Myocyte (in vitro differentiated cells): ENCODE measurements at regions not wholly inside any gene's neighbourhood (a gene's known extent, or its start where the extent isn't known, plus 50 kb on each side); places are given as distances from the start of the nearest gene placed in this dataset.
A peak's percentile ranks its signal among the peaks of the same experiment; 100 is the strongest.
"Not testable (repeated sequence)": the region's sequence is repeated elsewhere in the genome, so short reads cannot be mapped to it uniquely, and the experiment has no call there.

ENCODE experiments used
- DNase-seq: peaks from one replicate; pipeline ENCODE4 v3.0.0-alpha.2; 2012; ENCODE audit warnings: low read depth

DNA sequence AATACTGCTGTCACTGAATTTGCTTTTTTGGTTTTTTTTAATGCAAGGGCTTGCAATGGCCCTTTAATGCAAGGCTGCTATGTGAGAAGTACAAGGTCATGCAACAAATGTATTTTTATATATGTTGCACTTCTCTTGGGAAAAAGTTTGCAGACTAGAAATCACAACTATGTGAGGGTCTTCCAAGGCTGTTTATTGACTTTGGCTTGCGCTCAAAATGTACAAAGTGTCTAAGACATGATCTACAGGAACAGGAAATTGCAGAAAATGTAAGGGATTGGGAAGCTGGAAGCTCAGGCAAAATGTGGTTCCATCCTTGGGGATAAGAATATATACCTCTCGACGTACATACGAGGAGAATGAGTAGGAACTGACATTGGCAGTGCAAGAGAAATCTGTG, 92.2 kb upstream of the F13A1 start:
- no peak for DNase-seq

DNA sequence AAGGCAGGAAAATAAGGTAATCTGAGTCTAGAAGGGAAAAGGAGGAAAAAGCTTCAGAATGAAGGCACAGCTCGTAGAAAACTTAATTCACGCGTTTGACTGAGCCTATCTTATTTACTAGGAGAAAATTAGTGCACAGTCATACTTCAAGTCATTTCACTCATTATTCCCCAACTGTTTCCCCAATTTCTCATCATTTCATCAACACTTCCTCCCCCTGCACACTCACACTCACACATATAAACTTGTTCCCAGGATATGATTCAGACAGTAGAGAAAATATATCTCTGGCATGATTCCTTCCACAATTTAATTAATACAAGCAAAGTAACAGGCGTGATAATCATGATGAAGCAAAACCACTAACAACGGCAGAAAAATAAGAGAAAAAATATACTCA, 94.5 kb upstream of the F13A1 start:
- DNase-seq = no peak

DNA sequence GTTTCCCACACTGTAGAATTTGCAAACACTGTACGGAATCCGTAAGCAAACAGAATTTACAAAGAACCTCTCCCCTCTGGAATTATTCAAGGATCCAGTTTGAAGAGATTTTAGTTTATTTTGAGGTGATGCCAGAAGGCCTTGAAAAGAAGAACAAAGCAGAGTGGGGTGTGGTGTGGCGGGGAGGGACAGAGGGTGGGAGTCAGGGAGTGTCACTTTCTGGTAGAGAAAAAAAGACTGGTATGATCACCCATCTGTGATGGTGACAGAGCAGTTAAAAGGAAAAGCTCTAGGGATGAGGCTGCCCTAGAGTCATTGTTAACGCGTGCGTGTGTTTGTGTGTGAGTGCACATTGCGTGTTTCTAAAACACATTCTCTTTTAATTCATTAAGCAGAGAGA, 97.0 kb upstream of the F13A1 start:
- no peak for DNase-seq

DNA sequence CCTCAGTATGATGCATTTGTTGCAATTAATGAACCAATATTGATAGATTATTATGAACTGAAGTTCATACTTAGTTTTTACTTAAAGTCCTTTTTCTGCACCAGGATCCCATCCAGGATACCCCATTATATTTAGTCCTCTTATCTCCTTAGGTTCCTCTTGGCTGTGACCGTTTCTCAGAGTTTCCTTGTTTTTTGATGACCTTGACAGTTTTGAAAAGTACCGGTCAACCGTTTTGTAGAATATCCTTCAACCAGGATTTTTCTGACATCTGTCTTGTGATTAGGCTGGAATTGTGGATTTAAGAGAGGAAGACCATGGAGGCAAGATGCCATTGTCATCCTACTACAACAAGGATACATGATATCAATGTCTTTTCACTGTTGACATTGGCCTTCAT, 98.0 kb upstream of the F13A1 start:
- DNase-seq = no peak

DNA sequence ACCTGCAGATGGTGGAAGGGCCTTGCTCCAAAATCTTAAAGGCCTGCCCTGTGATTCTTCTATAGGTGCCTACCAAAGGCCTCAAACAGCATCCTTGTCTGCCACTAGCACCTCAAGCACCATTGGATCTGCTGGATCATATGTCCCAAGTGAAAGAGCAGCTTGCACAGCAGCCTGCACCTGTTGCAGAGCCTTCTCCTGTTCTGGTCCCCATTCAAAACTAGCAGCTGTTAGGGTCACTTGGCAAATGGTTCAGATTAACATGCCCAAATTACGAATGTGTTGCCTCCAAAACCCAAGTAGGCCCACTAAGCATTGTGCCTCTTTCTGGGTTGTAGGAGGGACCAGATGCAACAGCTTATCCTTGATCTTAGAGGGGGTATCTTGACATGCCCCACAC, 99.6 kb upstream of the F13A1 start:
- peak; percentile 72 for DNase-seq

DNA sequence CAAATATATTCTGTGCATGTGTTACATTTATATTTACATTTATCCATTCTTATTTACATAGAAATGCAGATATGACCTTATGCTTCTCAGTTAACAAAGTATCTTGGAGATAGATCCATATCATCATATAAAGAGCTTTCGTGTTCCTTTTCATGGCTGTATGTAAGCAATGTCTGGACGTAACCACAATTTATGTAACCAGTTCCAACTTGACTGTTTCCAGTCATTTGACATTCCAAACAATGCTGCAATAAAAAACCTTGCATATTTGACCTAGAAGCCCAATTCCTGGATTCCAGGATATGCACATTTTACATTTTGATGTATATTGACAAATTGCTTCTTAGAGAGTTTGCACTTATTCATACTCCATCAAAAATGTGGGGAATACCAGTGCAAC, 113.7 kb upstream of the F13A1 start:
- DNase-seq = no peak

DNA sequence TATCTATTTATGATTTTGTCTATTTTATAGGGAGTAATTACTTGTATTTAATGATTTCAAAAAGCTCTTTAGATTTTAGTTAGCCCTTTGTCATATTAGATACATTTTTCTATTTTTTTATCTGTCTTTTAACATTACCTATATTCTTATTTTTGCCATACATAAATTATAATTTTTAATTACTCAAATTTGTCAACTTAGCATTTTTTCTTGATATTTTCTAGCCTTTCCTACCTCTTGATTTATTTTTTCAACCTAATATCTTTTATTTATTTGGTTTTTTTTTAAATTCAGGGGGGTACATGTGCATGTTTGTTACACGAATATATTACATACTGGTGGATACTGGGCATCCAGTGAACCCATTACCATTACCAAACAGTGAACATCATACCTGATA, 114.3 kb upstream of the F13A1 start:
- no peak for DNase-seq

DNA sequence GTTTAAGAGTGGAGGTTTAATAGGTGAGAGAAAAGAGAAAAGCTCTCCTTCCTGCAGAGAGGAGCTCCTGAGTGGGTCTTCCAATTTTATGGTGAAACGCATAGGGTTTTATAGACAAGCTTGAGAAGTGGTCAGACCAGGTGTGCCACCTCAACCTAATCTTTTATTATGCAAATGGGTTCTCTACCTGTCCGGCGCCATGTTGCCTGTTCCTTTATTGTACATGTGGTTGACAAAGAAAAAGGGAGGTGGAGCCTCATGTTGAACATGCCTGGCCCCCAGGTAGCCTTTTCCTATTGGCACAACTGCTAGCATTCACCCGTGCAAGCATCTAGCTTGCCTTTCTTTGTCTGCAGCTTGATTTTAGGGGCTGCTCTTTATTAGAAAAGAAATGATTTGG, 115.9 kb upstream of the F13A1 start:
- no peak for DNase-seq

DNA sequence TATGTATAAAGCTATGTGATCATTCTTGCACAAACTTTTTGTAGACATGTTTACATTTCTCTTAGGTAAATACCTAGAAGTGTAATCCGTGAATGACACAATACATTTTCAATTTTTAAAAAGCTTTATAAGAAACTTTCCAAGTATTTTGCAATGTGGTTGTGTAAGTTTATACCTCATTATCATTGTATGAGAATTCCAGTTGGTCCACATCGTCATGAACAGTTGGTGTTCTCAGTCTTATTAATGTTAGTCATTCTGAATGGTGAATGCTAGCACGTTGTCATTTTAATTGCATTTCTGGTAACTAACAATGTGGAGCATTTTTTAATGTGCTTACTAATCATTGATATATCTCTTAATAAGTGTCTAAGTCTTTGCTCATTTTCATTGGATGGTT, 116.5 kb upstream of the F13A1 start:
- DNase-seq = peak; percentile 59

DNA sequence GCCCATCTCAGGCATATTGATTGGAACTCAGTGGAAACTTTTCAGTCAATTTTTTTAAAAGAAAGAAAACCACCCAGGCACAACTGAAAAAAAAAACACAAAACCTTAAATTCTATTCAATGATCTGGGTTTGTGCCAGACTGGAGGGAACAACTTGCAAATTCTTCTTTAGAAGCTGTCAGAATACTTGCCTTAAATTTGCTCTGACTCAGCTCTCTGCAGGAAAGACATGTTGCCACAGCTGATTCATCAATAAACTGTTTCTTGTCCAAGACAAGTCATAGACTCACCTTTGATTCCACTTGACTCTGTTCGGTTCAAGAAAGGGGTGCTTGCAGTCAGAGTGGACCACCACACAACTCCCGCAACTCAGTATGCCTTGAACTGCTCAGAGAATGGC, 117.8 kb upstream of the F13A1 start:
- no peak for DNase-seq

DNA sequence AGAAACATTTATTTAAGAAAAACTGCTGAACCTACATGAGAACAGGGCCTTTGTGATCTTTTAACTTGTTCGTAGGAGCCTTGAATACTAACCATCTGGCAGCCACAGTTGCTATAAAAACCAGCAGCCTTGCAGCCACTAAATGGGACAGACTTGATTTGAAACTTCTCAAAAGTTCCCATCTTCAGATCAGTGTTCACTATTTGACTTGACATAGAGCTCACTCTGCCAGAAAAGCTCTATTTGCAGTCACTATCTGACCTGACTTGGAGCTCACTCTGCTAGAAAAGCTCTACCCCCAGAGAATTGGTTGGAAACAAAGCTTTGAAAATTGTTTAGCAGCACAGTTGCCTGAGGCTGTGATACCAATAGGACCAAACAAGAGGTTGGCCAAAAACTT, 119.3 kb upstream of the F13A1 start:
- DNase-seq = no peak

DNA sequence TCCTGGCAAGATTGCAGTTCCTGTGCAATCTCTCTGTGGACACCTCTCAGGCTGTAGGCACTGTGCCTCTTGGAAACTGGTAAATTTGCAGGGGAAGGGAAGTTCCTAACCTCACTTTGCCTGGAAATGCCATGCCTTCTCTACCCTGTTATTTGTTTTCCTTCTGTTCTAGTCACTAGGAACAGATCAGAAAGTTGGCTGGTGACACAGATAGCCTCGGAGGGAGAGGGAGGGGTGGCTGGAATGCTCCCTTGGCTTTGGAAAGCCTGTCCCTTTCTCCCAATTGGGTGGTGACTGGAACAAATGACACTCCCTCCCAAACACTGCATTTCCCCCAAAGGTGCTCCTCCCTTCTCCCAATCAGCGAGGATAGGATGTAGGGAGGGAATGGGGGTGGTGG, 131.5 kb upstream of the F13A1 start:
- DNase-seq = no peak

DNA sequence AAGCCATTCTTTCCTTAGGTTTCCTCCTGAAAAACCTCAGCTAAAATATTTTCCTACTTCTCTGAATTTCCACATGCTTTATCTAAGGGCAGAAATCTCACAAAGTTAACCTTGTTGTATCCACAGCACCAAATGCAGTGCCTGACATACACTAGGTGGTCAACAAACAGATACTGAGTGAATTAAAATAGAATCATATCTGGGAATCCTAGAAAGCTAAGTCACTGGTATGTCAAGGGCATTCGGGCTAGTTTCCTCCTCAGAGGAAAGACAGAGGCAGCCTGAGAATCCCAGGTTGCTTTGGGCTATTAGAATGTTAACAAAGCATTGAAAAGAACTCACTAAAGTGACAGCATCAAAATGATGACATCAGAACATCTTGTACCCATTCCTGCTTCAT, 132.7 kb upstream of the F13A1 start:
- DNase-seq = no peak

DNA sequence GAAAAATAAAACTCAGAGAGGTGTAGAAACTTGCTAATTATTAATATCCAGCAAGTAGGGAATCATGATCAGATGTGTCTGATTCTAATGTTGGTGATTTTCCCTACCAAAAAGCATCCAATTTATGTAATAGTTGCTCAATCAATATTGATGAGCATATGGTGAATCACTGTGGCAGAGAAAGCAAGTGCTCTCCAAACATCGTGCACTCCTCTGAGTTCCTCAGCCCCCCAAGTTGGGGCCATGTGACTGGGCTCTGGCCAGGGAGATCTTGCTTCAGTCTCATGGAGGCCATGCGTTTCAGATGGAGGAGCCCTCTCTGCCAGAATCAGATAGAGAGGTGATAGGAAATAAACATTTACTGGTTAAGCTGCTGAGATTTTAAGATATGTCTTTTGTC, 133.2 kb upstream of the LY86 start:
- DNase-seq = no peak

DNA sequence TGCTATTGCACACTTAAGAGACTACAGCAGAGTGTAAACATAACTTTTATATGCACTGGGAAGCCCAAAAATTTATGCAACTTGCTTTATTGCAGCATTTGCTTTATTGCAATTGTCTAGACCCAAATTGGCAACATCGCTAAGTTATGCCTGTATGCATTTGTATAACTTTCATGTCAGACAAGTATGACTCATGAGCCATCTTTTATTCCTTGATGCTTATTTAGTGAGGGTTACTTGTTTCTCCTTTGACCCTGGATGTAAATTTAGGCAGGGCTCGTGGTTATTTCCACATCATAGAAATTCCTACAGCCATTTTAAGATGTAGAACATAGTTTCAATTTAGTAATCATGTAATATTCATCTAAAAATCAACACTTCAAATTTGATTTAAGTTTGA, 130.3 kb upstream of the LY86 start:
- no peak for DNase-seq

DNA sequence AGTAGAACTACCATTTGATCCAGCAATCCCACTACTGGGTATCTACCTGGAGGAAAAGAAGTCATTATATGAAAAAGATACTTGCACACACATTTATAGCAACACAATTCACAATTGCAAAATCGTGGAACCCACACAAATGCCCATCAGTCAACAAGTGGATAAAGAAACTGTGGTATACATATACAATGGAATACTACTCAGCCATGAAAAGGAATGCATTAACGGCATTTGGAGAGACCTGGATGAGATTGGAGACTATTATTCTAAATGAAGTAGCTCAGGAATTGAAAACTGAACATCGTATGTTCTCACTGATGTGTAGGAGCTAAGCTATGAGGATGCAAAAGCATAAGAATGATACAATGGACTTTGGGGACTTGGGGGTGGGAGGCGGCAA, 128.6 kb upstream of the LY86 start:
- DNase-seq = not testable (repeated sequence)

DNA sequence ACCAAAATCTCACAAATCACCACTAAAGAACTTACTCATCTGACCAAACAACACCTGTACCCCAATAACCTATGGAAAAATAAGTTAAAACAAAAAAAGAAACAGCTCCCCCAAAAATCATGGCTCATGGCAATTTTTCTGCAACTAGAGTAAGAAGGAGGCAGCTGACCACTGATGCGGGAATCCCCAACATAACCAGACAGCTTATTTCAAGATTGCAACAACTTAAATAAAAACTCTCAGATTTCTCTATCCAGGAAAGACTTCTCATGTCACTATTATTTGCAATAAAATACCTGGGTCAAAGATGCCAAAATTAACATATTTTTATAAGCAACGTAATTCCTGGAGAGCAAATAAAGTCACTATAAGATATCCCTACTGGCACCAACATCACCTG, 128.1 kb upstream of the LY86 start:
- DNase-seq = no peak

DNA sequence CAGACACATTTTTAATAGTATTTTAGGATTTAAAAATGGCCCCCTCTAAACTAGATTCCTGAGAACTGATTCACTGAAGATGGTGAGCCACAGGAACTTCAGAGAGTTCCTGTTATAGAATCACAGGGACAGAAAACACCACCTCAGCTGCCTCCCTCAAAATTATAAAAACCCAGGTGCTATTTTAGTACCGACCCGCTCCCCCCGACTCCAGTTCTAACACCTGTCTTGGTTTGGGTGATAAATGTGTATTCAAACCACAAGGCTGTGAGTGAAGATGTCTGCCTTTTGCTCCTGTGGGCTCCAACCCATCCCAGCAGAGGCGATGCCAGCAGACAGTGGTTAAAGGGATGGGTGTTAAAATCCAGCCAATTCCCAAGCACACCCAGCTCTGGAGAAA, 127.4 kb upstream of the LY86 start:
- peak; percentile 98 for DNase-seq

DNA sequence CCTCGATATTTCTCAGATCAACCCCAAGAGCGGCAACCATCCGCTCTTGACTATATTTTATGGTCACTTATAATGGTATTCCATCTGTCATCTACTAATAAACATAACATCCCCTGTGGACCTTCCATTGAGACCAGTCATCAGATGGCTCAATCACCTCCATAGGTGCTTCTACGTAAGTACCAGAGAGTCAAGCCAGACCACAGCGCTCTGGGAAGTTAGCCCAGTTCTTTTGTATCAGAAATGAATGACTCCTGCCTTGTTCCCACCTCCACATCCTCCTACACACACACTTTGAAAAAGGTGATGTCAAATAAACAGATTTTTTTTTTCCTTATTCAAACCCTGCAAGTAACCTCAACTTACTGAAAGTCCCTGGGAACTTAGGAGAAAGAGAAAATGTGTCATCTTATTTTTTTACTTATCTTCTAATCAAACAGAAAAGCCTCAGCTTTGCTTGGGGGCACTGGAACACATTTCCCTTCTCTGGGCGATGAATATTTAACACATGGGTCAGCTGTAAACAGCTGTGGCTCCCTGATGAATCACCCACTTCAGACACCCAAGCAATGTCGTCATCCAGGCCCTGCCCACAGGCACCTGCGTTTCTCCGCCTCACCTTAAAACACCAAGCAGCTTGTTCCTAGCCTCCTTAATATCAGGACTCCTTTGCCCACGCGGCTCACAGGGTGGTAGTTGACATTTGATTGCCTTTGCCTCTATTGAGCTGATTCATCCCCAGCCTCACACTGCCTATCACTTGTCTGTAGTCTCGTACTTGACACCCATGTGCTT, 121.4 kb upstream of the LY86 start:
- DNase-seq = peak; percentile 80

DNA sequence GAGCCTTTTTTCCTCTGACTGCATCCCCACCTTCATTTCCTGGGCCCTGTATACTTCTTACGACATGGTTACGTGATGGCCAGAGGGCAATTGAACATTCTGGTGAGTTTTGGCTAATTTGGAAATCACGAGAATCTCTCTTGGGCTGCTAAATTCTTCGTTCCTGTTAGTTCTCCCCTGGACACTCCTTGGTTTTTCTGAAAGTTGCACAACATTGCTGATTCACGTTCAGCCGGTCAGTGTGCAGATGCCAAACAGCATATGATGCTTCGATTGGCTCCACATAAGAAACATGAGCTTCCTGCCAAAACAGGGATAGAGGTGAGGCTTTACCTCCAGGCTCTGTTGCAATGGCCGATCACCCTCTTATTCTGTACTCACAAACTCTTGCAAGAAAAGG, 119.4 kb upstream of the LY86 start:
- no peak for DNase-seq

DNA sequence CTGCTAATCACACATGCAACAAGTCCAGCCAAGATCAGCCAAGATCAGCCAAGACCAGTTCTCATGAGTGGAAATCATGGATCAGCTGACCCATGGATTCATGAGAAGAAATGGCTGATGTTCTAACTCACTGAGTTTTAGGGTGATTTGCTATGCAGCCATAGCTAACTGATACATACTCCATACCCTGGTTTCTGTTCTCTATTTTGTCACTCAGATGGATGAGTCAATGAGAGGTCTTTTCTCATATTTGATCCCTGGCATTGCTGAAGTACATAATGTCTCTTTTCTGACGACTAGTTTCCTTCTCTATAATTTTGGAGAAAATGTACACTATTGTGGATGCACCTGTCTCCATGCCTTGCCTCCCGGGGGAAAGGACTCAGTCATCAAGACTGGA, 118.4 kb upstream of the LY86 start:
- no peak for DNase-seq

DNA sequence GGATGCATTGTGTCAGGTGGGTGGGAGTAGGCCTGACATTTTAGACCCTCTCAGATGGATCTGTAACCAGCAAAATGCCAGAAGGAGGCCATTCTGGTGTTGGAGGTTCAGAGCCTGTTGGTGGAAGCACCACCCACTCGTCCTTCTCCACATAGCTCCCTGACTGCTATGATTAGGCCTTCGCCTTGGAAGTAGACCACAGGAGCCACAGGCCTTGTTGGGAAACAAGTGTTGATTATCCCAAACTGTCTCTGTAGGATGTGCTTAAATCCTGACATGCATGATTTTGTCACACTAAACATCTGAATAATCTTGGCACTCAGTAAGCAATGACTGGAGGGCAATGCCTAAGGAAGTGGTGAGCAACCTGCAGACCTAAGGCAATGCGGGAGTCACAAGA, 117.2 kb upstream of the LY86 start:
- peak; percentile 69 for DNase-seq

DNA sequence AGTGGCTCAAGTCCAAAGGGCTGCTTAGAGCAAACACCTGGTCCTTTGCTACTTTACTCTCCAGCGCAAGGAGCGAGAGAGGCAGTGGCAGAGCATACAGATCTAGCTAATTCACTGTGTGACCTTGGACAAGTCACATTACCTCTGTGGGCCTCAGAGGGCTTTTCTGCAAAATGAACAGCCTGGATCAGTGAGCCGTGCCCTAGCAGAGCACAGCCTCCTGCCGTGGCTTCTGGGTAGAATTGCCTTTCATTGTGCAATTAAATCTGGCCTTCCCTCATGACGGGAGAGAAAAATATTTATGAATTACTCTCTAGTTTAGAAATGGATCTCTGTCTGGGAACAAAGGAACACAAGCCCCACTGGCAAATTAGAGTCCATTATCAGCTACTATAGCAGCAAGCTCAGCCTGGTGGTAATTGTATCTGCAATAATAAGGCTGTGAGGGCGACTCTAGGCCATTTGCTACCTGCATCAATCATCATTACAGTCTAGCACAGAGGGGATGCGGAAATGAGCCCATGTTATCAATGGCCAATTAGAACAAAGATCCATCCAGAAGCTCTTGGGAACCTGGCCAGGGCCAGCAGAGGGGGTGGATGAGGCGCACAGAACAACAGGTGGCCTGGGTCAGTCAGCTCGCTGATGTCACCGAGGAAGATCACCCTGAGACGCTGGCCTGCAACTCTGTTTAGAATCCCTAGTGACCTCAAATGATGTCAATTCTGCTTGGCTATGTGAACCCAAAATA, 114.2 kb upstream of the LY86 start:
- peak; percentile 86 for DNase-seq
